Astrocyte (in vitro differentiated cells and primary cell): ENCODE measurements at regions not wholly inside any gene's neighbourhood (a gene's known extent, or its start where the extent isn't known, plus 50 kb on each side); places are given as distances from the start of the nearest gene placed in this dataset.

Experiments used
- DNase-seq: peaks from one replicate; pipeline ENCODE4 v3.0.0-alpha.2; 2010; ENCODE audit warnings: low read depth
- FAIRE-seq: peaks from 2 replicates; lab custom pipeline; 2011; peaks lifted over from hg19 to GRCh38; lab: Jason Lieb, UNC
- H2AFZ ChIP-seq: 2 replicates; pipeline ENCODE4 v1.6.0; 2012; ENCODE audit warnings: low read depth, low read length, inconsistent platforms
- H3K27ac ChIP-seq: 2 replicates; pipeline ENCODE4 v1.5.1; 2011; ENCODE audit warnings: low read depth, low read length, inconsistent platforms
- H3K27me3 ChIP-seq: 2 replicates; pipeline ENCODE4 v1.6.0; 2011; ENCODE audit warnings: low read length, inconsistent platforms; ENCODE audit not compliant: insufficient read depth
- H3K36me3 ChIP-seq: 2 replicates; pipeline ENCODE4 v1.5.1; 2011; ENCODE audit warnings: low read length, inconsistent platforms; ENCODE audit not compliant: insufficient read depth
- H3K4me1 ChIP-seq: 2 replicates; pipeline ENCODE4 v1.5.1; 2011; ENCODE audit warnings: low read length, inconsistent platforms; ENCODE audit not compliant: insufficient read depth
- H3K4me2 ChIP-seq: 2 replicates; pipeline ENCODE4 v1.6.0; 2012; ENCODE audit warnings: low read length, inconsistent platforms
- H3K4me3 ChIP-seq: 2 replicates; pipeline ENCODE4 v1.5.1; 2011; ENCODE audit warnings: low read depth, mild to moderate bottlenecking, low read length, inconsistent platforms; ENCODE audit not compliant: insufficient read depth
- H3K79me2 ChIP-seq: 2 replicates; pipeline ENCODE4 v1.6.0; 2012; ENCODE audit warnings: mild to moderate bottlenecking, low read length, inconsistent platforms; ENCODE audit not compliant: insufficient read depth
- H3K9ac ChIP-seq: 2 replicates; pipeline ENCODE4 v1.6.0; 2012; ENCODE audit warnings: mild to moderate bottlenecking, low read length, inconsistent platforms
- H3K9me3 ChIP-seq: 2 replicates; pipeline ENCODE4 v1.5.1; 2012; ENCODE audit warnings: low read depth, mild to moderate bottlenecking, low read length, inconsistent platforms; ENCODE audit not compliant: insufficient read depth
- H4K20me1 ChIP-seq: 2 replicates; pipeline ENCODE4 v1.6.0; 2012; ENCODE audit warnings: low read length, inconsistent platforms; ENCODE audit not compliant: insufficient read depth
- H3K27ac Mint-ChIP-seq: one replicate; pipeline ENCODE4 v1.8.0; 2021; ENCODE audit warnings: mild to moderate bottlenecking, mixed read lengths; ENCODE audit not compliant: unreplicated experiment
- H3K27me3 Mint-ChIP-seq: one replicate; pipeline ENCODE4 v1.8.0; 2021; ENCODE audit warnings: low read depth, mixed read lengths; ENCODE audit not compliant: unreplicated experiment
- H3K36me3 Mint-ChIP-seq: one replicate; pipeline ENCODE4 v1.8.0; 2021; ENCODE audit warnings: low read depth, mixed read lengths; ENCODE audit not compliant: unreplicated experiment
- H3K4me1 Mint-ChIP-seq: one replicate; pipeline ENCODE4 v1.8.0; 2021; ENCODE audit warnings: low read depth, mixed read lengths; ENCODE audit not compliant: unreplicated experiment
- H3K4me3 Mint-ChIP-seq: one replicate; pipeline ENCODE4 v1.8.0; 2021; ENCODE audit warnings: mild to moderate bottlenecking, moderate library complexity, mixed read lengths; ENCODE audit not compliant: unreplicated experiment
- H3K9me3 Mint-ChIP-seq: one replicate; pipeline ENCODE4 v1.8.0; 2021; ENCODE audit warnings: mild to moderate bottlenecking, mixed read lengths; ENCODE audit not compliant: unreplicated experiment
- EZH2 ChIP-seq: IDR thresholded peaks from 2 replicates; pipeline ENCODE4 v1.6.1; 2012; ENCODE audit warnings: mild to moderate bottlenecking, low read length, inconsistent platforms; ENCODE audit not compliant: insufficient read depth
- TF ChIP-seq, protein P1 (sequence below): IDR thresholded peaks from 2 replicates; pipeline ENCODE4 v1.5.1; 2011; ENCODE audit warnings: low read depth, mild to moderate bottlenecking, inconsistent platforms, low read length, moderate library complexity; ENCODE audit not compliant: insufficient read depth

DNA sequence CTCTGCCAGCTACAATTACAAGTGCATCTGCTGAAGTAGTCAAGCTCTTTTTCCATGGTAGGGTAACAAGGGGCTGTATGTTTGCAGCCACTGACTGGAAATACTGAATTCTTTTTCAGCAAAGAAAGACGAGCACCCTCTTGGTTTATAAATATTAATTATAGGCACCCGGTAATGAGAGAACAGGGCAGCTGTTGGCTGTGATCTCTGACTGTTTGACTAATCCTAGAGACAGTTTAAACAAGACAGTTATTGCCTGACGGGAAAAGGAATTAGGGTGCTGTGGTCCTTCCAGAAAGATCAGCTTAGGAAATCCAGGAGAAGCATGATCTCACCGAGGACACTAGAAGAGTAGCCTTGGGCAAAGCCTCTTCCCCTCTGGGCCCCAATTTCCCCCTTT lies 183.7 kb upstream of the ZC3H12A start:
- H3K4me3 ChIP-seq, result no peak overlapping the region
- H2AFZ ChIP-seq, result no peak overlapping the region
- Mint-ChIP-seq H3K27me3 (peaks cover 62% of the 10 kb centered on the region), H3K4me3 (no peak overlapping the region), H3K9me3 (peaks cover 9% of the 10 kb centered on the region), H3K4me1 (no peaks in the 10 kb centered on the region), H3K27ac (no peak overlapping the region), H3K36me3 (no peaks in the 10 kb centered on the region)
- H3K4me1 ChIP-seq, result no peaks in the 10 kb centered on the region
- no peak for DNase-seq
- no peak overlapping the region for H3K9ac ChIP-seq
- TF ChIP-seq EZH2, result no peak
- TF ChIP-seq, protein P1, sequence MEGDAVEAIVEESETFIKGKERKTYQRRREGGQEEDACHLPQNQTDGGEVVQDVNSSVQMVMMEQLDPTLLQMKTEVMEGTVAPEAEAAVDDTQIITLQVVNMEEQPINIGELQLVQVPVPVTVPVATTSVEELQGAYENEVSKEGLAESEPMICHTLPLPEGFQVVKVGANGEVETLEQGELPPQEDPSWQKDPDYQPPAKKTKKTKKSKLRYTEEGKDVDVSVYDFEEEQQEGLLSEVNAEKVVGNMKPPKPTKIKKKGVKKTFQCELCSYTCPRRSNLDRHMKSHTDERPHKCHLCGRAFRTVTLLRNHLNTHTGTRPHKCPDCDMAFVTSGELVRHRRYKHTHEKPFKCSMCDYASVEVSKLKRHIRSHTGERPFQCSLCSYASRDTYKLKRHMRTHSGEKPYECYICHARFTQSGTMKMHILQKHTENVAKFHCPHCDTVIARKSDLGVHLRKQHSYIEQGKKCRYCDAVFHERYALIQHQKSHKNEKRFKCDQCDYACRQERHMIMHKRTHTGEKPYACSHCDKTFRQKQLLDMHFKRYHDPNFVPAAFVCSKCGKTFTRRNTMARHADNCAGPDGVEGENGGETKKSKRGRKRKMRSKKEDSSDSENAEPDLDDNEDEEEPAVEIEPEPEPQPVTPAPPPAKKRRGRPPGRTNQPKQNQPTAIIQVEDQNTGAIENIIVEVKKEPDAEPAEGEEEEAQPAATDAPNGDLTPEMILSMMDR, result no peak
- H3K36me3 ChIP-seq, result no peaks in the 10 kb centered on the region
- no peaks in the 10 kb centered on the region for H4K20me1 ChIP-seq
- no peaks in the 10 kb centered on the region for H3K79me2 ChIP-seq
- H3K9me3 ChIP-seq, result no peaks in the 10 kb centered on the region
- no peak overlapping the region for H3K4me2 ChIP-seq
- no peak overlapping the region for H3K27ac ChIP-seq
- no peaks in the 10 kb centered on the region for H3K27me3 ChIP-seq
- no peak for FAIRE-seq

DNA sequence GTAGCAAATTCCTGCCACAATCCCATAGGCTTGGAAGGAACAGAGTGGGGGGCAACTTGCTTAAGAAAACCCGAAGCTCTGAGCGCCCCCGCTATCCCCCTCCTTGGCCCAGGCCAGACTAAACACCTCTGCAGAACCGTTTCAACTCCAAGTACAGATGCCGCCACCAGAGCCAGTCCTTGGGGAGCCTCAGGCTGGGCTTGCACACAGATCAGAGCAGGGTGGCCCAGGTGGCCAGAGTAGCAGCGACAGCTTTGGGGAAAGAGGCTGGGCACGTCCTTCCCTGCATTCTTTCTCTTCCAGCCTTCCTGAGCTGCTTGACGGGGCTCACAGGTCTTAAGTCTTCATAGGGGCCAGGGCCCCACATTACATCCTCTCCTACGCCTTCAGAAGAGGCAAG lies 181.6 kb upstream of the ZC3H12A start:
- H3K36me3 ChIP-seq, result no peaks in the 10 kb centered on the region
- no peaks in the 10 kb centered on the region for H3K9me3 ChIP-seq
- DNase-seq, result no peak
- no peaks in the 10 kb centered on the region for H3K79me2 ChIP-seq
- peaks cover 4% of the 10 kb centered on the region for H3K9me3 Mint-ChIP-seq
- H3K27me3 Mint-ChIP-seq, result peaks cover 74% of the 10 kb centered on the region
- H3K9ac ChIP-seq, result no peak overlapping the region
- H3K4me1 Mint-ChIP-seq, result no peaks in the 10 kb centered on the region
- H2AFZ ChIP-seq, result no peak overlapping the region
- H3K4me2 ChIP-seq, result no peak overlapping the region
- no peaks in the 10 kb centered on the region for H3K27me3 ChIP-seq
- no peak overlapping the region for H3K4me3 Mint-ChIP-seq
- H3K4me3 ChIP-seq, result no peak overlapping the region
- H3K27ac ChIP-seq, result no peak overlapping the region
- H3K4me1 ChIP-seq, result no peaks in the 10 kb centered on the region
- no peaks in the 10 kb centered on the region for H4K20me1 ChIP-seq
- TF ChIP-seq, protein P1, result no peak
- no peak for TF ChIP-seq EZH2
- no peak for FAIRE-seq
- no peak overlapping the region for H3K27ac Mint-ChIP-seq
- no peaks in the 10 kb centered on the region for H3K36me3 Mint-ChIP-seq

DNA sequence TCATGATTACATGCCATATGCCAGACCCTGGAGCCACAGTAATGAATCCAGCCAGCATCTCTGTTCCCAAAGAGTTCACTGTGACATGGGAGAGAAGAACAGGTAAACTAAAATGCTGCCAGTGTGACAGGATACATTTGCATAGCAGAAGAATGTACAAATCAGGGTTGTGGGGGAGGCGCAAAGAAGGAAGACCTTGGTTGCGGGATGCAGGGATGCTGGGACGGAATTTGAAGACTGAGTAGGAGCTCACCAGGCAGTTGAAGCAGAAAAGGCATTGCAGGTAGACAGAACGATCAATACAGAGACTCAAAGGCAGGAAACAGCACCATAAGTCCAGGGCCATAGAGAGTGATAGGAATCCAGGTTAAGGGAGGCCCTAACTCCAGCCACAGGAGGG lies 180.3 kb upstream of the ZC3H12A start:
- no peak for FAIRE-seq
- no peaks in the 10 kb centered on the region for H3K9me3 ChIP-seq
- H3K36me3 ChIP-seq, result no peaks in the 10 kb centered on the region

More for the DNA sequence above, 180.3 kb upstream of the ZC3H12A start:
- TF ChIP-seq, protein P1, result no peak
- no peak for TF ChIP-seq EZH2
- Histone ChIP-seq H3K4me3 (no peak overlapping the region), H3K4me2 (no peak overlapping the region), H2AFZ (no peak overlapping the region), H3K27me3 (no peaks in the 10 kb centered on the region), H3K4me1 (no peaks in the 10 kb centered on the region), H3K79me2 (no peaks in the 10 kb centered on the region), H3K9ac (no peak overlapping the region), H3K27ac (no peak overlapping the region), H4K20me1 (no peaks in the 10 kb centered on the region)
- Mint-ChIP-seq H3K9me3 (peaks cover 1% of the 10 kb centered on the region), H3K4me3 (no peak overlapping the region), H3K36me3 (no peaks in the 10 kb centered on the region), H3K27ac (no peak overlapping the region), H3K27me3 (peaks cover 71% of the 10 kb centered on the region), H3K4me1 (no peaks in the 10 kb centered on the region)
- DNase-seq, result no peak
